Spleen (tissue), 7 donors: ENCODE measurements at regions not wholly inside any gene's neighbourhood (a gene's known extent, or its start where the extent isn't known, plus 50 kb on each side); places are given as distances from the start of the nearest gene placed in this dataset.

Experiments used
- CTCF ChIP-seq, 11 experiments: fragments of 200-600 bp in 7 of 11; fragments of 450-650 bp in 4 of 11; sonication (generic) in 4 of 11; IDR thresholded peaks in 8 of 11; conservative IDR thresholded peaks in 3 of 11; 1 replicate in 7 of 11; 2 replicates in 4 of 11; pipeline versions ENCODE4 v1.4.0 to v1.8.0; 2016 to 2021; ENCODE audit warnings: antibody characterized with exemption in 11 of 11, inconsistent platforms in 4 of 11, mild to moderate bottlenecking in 1 of 11
- POLR2AphosphoS5 ChIP-seq, 3 donors: sonication (generic); formaldehyde crosslinking; IDR thresholded peaks; one replicate each; pipeline ENCODE4 v1.5.1; 2017; ENCODE audit warnings: antibody characterized with exemption in 3 of 3
- donor health status: DM: no; HTN: no; CAD: no; lungs with moderate emphysema.
- donor health status: DM: no; HTN: no; CAD: no.
- donor health status: DM: no; HTN: no; CAD: no.

- TF ChIP-seq CTCF (IDR thresholded peaks at IDR 0.05 in 8 of 11, conservative IDR thresholded peaks at IDR 0.05 in 3 of 11): no peak
- no peak for TF ChIP-seq POLR2AphosphoS5 (IDR thresholded peaks at IDR 0.05)
Measured at GRCh38 chr9:16030528-16031185, 477.8 kb downstream of the CCDC171 start.
